ENCODE measurements at regions not wholly inside any gene's neighbourhood (a gene's known extent, or its start where the extent isn't known, plus 50 kb on each side); places are given as distances from the start of the nearest gene placed in this dataset.

DNA sequence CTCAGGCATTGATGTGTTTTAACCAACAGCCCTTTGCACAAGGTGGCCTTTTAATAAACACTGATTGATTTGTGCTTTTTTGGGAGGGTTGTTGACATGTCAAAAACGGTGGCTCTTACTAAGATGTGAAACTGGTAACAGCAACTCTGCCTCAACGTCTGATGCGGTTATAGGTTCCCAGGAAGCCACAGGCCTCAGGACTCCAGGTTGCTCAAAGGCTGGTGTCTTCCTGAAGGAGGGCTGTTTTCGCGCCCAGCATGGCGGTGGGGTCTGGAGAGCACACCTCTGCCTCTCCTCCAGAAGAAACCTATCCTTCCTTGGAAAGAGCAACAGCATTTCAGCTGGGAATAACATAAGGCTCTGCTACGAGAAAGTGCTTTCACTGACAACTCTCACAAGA lies 187.5 kb downstream of the IRF8 start:
- in situ Hi-C loops (cut with HindIII; ENCODE audit: low pct_unique_long_range_greater_than_20kb, low sequenced_read_pairs) (no loop called here), intact Hi-C loops (cut with micrococcal nuclease; ENCODE audit: unreplicated experiment) (no loop called here)
- TF ChIP-seq POLR2AphosphoS5 (IDR thresholded peaks at IDR 0.05; ENCODE audit: low read depth, low read length): no peak
- Histone ChIP-seq H3K9me3 (ENCODE audit: control insufficient read depth, insufficient read depth, low read depth, low read length) (no peaks in the 10 kb centered on the region), H3K4me1 (ENCODE audit: control insufficient read depth, insufficient read depth, low read length) (no peaks in the 10 kb centered on the region), H3K36me3 (ENCODE audit: control insufficient read depth, insufficient read depth, low read length) (no peaks in the 10 kb centered on the region), H3K27me3 (ENCODE audit: control insufficient read depth, insufficient read depth, low read length) (no peaks in the 10 kb centered on the region), H3K27ac (ENCODE audit: low read length) (no peak overlapping the region), H3K4me3 (ENCODE audit: low read depth in 2 of 2, low read length in 2 of 2) (no peak overlapping the region)
- BruUV-seq (replicated peaks): no TSS peak
- POLR2A ChIA-PET: no interaction called here
- ATAC-seq: no peak
- no peak for DNase-seq (ENCODE audit: low read depth, low spot score)
- CTCF ChIA-PET: no interaction called here

DNA sequence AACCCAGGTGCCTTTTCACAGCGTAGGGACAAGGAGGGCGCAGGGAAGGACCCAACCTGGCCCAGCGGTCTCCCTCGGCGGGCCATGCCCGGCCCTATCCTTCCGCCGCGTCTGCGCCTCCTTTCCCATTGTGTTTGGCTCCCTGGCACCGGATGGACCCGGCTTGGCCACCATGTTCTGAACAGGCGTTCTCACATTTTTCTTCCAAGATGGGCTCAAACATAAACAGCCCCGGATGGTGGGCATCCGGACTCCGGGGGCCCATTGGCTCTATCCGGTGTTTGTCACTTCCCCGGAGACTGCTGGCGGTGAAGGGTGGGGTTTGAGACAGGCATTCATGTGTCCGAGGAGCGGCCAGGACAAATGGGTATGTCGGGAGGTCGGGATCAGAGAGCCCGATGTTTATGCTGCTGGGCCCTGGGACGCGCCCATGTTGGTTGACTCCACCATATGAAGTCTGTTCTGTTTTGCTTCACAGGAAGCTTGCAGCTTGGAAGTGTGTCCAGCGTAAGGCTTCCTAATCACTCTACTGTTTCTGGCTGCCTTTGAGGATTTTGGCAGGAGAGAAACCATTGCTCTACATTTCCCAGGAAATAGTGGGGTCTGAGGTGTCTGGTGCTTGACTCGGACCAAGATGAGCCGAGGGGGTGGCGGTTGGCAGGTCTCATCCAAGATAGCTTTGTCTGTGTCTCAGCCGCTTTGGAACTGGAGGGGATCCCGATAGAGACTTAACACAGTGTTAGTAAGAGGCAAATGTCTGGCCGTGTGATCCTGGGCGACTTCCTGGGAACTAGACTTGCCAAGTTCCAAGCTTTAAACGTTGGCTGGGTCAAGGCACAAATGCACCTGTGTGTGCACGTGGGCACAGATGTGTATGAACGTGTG lies 188.3 kb downstream of the IRF8 start:
- TF ChIP-seq, protein P1, sequence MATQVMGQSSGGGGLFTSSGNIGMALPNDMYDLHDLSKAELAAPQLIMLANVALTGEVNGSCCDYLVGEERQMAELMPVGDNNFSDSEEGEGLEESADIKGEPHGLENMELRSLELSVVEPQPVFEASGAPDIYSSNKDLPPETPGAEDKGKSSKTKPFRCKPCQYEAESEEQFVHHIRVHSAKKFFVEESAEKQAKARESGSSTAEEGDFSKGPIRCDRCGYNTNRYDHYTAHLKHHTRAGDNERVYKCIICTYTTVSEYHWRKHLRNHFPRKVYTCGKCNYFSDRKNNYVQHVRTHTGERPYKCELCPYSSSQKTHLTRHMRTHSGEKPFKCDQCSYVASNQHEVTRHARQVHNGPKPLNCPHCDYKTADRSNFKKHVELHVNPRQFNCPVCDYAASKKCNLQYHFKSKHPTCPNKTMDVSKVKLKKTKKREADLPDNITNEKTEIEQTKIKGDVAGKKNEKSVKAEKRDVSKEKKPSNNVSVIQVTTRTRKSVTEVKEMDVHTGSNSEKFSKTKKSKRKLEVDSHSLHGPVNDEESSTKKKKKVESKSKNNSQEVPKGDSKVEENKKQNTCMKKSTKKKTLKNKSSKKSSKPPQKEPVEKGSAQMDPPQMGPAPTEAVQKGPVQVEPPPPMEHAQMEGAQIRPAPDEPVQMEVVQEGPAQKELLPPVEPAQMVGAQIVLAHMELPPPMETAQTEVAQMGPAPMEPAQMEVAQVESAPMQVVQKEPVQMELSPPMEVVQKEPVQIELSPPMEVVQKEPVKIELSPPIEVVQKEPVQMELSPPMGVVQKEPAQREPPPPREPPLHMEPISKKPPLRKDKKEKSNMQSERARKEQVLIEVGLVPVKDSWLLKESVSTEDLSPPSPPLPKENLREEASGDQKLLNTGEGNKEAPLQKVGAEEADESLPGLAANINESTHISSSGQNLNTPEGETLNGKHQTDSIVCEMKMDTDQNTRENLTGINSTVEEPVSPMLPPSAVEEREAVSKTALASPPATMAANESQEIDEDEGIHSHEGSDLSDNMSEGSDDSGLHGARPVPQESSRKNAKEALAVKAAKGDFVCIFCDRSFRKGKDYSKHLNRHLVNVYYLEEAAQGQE (IDR thresholded peaks at IDR 0.05; ENCODE audit: insufficient read depth in 1 of 2, low read depth in 2 of 2, low read length in 1 of 2): no peak
- TF ChIP-seq, protein P2, sequence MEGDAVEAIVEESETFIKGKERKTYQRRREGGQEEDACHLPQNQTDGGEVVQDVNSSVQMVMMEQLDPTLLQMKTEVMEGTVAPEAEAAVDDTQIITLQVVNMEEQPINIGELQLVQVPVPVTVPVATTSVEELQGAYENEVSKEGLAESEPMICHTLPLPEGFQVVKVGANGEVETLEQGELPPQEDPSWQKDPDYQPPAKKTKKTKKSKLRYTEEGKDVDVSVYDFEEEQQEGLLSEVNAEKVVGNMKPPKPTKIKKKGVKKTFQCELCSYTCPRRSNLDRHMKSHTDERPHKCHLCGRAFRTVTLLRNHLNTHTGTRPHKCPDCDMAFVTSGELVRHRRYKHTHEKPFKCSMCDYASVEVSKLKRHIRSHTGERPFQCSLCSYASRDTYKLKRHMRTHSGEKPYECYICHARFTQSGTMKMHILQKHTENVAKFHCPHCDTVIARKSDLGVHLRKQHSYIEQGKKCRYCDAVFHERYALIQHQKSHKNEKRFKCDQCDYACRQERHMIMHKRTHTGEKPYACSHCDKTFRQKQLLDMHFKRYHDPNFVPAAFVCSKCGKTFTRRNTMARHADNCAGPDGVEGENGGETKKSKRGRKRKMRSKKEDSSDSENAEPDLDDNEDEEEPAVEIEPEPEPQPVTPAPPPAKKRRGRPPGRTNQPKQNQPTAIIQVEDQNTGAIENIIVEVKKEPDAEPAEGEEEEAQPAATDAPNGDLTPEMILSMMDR (IDR thresholded peaks at IDR 0.05): no peak
- TF ChIP-seq SIN3A (IDR thresholded peaks at IDR 0.05; ENCODE audit: borderline replicate concordance, insufficient read depth, low read depth, low read length) (no peak), POLR2AphosphoS5 (IDR thresholded peaks at IDR 0.05; ENCODE audit: low read depth, low read length) (no peak), TCF7L2 (IDR thresholded peaks at IDR 0.05; ENCODE audit: low read depth, low read length) (no peak)
- POLR2A ChIA-PET: no interaction called here
- Histone ChIP-seq H3K9me3 (ENCODE audit: control insufficient read depth, insufficient read depth, low read depth, low read length) (no peaks in the 10 kb centered on the region), H3K27ac (ENCODE audit: low read length) (no peak overlapping the region), H3K4me3 (ENCODE audit: low read depth in 2 of 2, low read length in 2 of 2) (no peak overlapping the region), H3K36me3 (ENCODE audit: control insufficient read depth, insufficient read depth, low read length) (no peaks in the 10 kb centered on the region), H3K4me1 (ENCODE audit: control insufficient read depth, insufficient read depth, low read length) (no peaks in the 10 kb centered on the region), H3K27me3 (ENCODE audit: control insufficient read depth, insufficient read depth, low read length) (no peaks in the 10 kb centered on the region)
- DNase-seq (ENCODE audit: low read depth, low spot score) (no peak), ATAC-seq (no peak)
- in situ Hi-C loops (cut with HindIII; ENCODE audit: low pct_unique_long_range_greater_than_20kb, low sequenced_read_pairs): no loop called here
- CTCF ChIA-PET: no interaction called here
- BruUV-seq (replicated peaks): no TSS peak
- intact Hi-C loops (cut with micrococcal nuclease; ENCODE audit: unreplicated experiment): no loop called here

DNA sequence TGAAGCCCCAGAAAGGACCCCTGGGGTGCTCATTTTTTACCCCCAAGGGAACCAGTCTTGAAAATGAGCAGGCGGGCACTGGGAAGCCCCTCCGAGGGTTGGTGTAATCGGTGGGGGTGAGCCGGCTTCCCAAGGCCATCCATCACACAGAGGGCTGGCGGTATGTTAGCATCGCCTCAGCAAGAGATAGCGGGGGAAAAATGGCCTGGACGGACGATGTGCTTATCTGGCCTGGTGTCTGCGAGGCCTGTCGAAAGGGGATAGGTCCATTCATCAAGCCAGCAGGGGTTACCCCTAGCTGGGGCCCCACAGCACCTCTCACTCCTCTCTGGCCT lies 188.9 kb downstream of the IRF8 start:
- Histone ChIP-seq H3K36me3 (ENCODE audit: control insufficient read depth, insufficient read depth, low read length) (no peaks in the 10 kb centered on the region), H3K27ac (ENCODE audit: low read length) (no peak overlapping the region), H3K27me3 (ENCODE audit: control insufficient read depth, insufficient read depth, low read length) (no peaks in the 10 kb centered on the region), H3K9me3 (ENCODE audit: control insufficient read depth, insufficient read depth, low read depth, low read length) (no peaks in the 10 kb centered on the region), H3K4me1 (ENCODE audit: control insufficient read depth, insufficient read depth, low read length) (no peaks in the 10 kb centered on the region), H3K4me3 (ENCODE audit: low read depth in 2 of 2, low read length in 2 of 2) (no peak overlapping the region)
- in situ Hi-C loops (cut with HindIII; ENCODE audit: low pct_unique_long_range_greater_than_20kb, low sequenced_read_pairs): no loop called here
- DNase-seq (ENCODE audit: low read depth, low spot score): no peak
- no peak for ATAC-seq
- intact Hi-C loops (cut with micrococcal nuclease; ENCODE audit: unreplicated experiment): no loop called here
- TF ChIP-seq, protein P2 (IDR thresholded peaks at IDR 0.05): no peak
- no peak for TF ChIP-seq SIN3A (IDR thresholded peaks at IDR 0.05; ENCODE audit: borderline replicate concordance, insufficient read depth, low read depth, low read length)
- TF ChIP-seq POLR2AphosphoS5 (IDR thresholded peaks at IDR 0.05; ENCODE audit: low read depth, low read length): no peak
- TF ChIP-seq, protein P1 (IDR thresholded peaks at IDR 0.05; ENCODE audit: insufficient read depth in 1 of 2, low read depth in 2 of 2, low read length in 1 of 2): no peak
- TF ChIP-seq TCF7L2 (IDR thresholded peaks at IDR 0.05; ENCODE audit: low read depth, low read length): no peak
- BruUV-seq (replicated peaks): no TSS peak
- ChIA-PET CTCF (no interaction called here), POLR2A (no interaction called here)

Measured in Panc1 (cell line).